Stimulated activated CD8-positive, alpha-beta memory T cell treated with anti-CD3 and anti-CD28 coated beads, Interleukin-15, amount 100 ng/mL, for 1 hour (primary cell): ENCODE measurements at regions not wholly inside any gene's neighbourhood (a gene's known extent, or its start where the extent isn't known, plus 50 kb on each side); places are given as distances from the start of the nearest gene placed in this dataset.

Source experiments
- DNase-seq: peaks from one replicate; pipeline ENCODE4 v3.0.0-alpha.2; 2020; ENCODE audit warnings: low read depth

GRCh38 chr3:127375151-127375930 lies 87.5 kb upstream of the PRR20G start:
- DNase-seq: no peak

- no peak for DNase-seq
Observed at GRCh38 chr3:127374086-127375010, 86.5 kb upstream of the PRR20G start.

- no peak for DNase-seq
Observed at GRCh38 chr3:127373441-127374085, 85.7 kb upstream of the PRR20G start.

- no peak for DNase-seq
Observed at GRCh38 chr3:127371846-127372245, 84.0 kb upstream of the PRR20G start.

GRCh38 chr3:127371334-127371733 lies 83.5 kb upstream of the PRR20G start:
- DNase-seq: no peak

GRCh38 chr3:127370906-127371305 lies 83.1 kb upstream of the PRR20G start:
- no peak for DNase-seq

GRCh38 chr3:127369356-127369935 lies 81.6 kb upstream of the PRR20G start:
- no peak for DNase-seq

- DNase-seq: no peak
Observed at GRCh38 chr3:127368186-127369032, 80.6 kb upstream of the PRR20G start.

- no peak for DNase-seq
Observed at GRCh38 chr3:127367593-127367992, 79.7 kb upstream of the PRR20G start.

GRCh38 chr3:127366383-127366782 lies 78.5 kb upstream of the PRR20G start:
- no peak for DNase-seq

GRCh38 chr3:127365163-127365798 lies 77.4 kb upstream of the PRR20G start:
- DNase-seq: no peak

GRCh38 chr3:127363891-127364290 lies 76.0 kb upstream of the PRR20G start:
- no peak for DNase-seq

GRCh38 chr3:127363171-127363570 lies 75.3 kb upstream of the PRR20G start:
- no peak for DNase-seq

- DNase-seq: no peak
Observed at GRCh38 chr3:127360647-127361046, 72.8 kb upstream of the PRR20G start.

- DNase-seq: no peak
Observed at GRCh38 chr3:127358641-127359040, 70.8 kb upstream of the PRR20G start.

- DNase-seq: no peak
Observed at GRCh38 chr3:127356381-127356780, 68.5 kb upstream of the PRR20G start.

- DNase-seq: no peak
Observed at GRCh38 chr3:127354761-127355160, 66.9 kb upstream of the PRR20G start.

- no peak for DNase-seq
Observed at GRCh38 chr3:127352612-127353011, 64.8 kb upstream of the PRR20G start.

- DNase-seq: no peak
Observed at GRCh38 chr3:127351775-127352350, 64.0 kb upstream of the PRR20G start.

- no peak for DNase-seq
Observed at GRCh38 chr3:127351321-127351720, 63.5 kb upstream of the PRR20G start.
